ENCODE measurements at regions not wholly inside any gene's neighbourhood (a gene's known extent, or its start where the extent isn't known, plus 50 kb on each side); places are given as distances from the start of the nearest gene placed in this dataset.
"Not testable (repeated sequence)": the region's sequence is repeated elsewhere in the genome, so short reads cannot be mapped to it uniquely, and the experiment has no call there.

DNA sequence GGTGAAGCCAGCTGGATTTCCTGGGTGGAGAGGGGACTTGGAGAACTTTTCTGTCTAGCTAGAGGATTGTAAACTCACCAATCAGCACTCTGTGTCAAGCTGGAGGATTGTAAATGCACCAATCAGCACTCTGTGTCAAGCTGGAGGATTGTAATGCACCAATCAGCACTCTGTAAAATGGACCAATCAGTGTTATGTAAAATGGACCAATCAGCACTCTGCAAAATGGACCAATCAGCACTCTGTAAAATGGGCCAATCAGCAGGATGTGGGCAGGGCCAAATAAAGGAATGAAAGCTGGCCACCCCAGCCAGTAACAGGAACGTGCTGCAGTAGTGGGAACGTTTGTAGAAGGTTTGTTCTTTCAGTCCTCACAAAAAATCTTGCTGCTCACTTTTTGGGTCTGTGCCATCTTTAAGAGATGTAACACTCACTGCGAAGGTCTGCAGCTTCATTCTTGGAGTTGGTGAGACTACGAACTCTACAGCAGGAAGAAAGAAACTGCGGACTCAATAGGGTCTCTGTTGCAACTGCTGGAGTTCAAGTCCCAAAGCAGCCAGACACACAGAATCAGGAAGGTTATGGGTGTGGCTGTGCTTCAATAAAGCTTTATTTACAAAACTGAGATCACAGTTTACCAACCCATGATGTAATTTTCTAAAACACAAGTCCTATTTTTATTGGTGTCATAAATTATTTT is 145.7 kb upstream of the ERCC6L2 start:
- no peak for DNase-seq

DNA sequence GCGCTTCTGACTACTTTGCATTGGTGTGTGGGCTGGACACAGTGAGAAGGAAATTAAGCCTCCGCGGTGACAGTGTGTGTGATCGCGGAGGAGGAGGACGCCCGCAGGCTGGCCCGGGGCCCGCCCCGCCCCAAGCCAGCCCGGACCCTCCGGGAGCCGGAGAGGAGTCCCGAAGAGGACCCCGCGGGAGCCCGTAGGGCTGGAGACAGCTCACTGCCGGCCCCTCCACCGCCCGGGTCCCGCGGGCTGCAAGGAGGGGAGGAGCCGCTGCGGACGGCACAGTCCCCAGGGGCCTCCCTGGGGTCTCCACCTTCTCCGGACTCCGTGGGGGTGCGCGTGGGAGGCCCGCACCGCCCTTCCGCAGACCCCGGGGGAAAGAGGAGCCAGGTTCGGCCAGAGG is 146.4 kb upstream of the ERCC6L2 start:
- no peak for DNase-seq

DNA sequence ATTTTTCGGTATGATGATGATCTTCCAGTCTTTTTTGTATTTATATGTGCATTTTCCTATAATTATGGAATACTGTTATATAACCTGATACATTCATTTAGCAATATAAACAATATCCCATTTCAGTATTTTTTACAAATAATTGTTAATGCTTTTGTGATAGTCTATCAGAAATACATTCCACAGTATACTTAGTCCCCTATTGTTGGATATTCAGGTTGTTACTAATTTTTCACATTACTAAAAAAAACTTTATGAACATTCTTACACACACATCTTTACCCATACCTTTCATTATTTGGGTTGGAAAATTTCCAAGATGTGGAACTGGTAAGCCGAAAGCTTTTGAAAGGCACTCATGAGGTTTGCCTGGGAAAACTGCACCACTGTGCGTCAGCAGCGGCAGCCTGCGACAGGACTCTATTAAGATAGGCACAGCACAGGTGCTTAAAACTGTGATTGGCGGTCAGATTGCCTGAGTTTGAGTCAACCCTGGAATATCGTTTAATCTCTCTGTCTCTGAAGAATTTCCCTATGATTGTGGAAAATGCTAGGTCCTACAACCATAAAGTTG is 147.5 kb upstream of the ERCC6L2 start:
- DNase-seq = peak; percentile 30

DNA sequence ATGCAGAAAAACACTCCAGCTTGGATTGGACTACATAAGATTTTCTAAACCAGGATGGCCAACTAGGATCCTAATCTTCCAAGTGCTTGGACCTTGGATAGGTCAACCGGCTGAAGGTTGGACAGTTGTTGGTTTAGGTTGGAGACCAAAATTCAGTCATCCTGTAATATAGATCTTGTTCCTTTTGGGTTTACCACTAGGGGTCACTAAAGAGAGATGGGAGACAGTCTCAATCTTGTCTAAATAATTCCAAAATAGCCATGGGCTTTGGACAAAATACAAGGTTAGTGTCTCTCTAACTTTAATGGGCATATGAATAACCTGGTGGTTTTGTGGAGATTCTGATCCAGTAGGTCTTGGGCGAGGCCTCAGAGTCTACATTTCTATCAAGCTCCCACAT is 148.7 kb upstream of the ERCC6L2 start:
- DNase-seq = no peak

DNA sequence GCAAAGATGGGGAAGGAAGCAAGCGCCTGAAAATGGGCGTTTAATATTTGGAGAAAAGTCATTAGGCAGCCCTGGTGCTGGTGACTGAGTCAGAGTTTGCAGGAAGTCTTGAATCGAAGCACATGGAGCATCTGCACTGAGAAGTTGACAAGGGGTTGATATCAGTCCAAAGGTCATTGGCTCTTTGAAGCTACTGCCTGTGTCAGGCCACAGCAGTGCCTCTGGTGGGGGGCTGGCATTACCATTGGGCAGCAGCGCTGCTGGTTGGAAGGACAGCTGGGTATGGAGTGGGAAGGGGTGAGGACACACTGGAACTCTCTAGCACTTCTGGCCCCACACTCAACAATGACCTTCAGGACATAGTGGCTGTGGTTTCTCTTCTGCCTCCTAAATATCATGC is 150.4 kb upstream of the ERCC6L2 start:
- no peak for DNase-seq

DNA sequence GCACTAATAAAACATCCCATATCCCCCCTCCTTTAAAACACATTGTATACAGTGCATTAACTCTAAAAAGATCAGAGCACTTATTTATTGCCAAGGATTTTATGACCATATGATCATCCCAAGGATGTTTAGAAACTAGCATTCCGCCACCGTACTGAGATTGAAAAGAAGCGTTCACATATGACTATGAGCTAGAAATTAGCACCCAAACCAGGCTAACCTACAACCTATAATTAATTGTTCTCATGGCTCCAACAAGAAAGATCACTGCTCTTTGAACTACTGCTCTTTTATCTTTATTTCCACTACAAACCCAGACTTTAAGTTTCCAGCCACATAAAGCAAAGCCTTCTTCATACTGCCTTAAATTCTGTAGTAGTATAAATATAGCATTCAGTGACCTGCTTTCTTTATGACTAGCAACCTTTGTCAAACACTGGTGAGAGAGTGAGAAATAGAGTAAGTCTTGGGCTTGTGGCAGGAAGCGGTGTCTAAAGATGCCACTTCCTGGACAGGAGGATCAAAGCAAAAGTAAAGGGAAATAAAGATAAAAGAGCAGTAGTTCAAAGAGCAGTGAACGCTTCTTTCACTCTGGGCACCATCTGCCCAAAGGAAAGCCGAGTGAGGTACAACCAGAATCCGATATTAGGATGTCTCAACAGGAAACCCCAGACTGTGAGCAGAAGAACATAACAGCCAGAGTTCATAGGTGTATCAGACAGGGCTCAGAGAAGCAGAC is 151.1 kb upstream of the ERCC6L2 start:
- no peak for DNase-seq

DNA sequence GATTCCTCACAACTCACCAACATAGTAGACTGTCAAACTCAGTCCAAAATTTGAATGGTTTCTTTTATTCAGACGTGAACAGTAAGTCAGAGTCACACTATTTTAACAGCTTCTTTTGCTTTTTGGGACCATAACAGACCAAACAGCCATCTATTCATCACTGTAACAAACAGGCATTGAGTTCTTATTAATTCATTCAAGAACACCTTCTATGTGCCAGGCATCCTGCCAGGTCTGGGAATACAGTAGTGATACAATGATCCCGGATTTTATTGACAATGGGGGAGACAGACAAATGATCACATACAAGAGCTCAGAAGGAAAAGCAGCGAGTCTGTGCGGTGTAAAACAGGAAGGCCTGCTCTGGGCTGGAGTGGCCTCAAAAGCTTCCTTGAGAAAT is 153.3 kb upstream of the ERCC6L2 start:
- no peak for DNase-seq

DNA sequence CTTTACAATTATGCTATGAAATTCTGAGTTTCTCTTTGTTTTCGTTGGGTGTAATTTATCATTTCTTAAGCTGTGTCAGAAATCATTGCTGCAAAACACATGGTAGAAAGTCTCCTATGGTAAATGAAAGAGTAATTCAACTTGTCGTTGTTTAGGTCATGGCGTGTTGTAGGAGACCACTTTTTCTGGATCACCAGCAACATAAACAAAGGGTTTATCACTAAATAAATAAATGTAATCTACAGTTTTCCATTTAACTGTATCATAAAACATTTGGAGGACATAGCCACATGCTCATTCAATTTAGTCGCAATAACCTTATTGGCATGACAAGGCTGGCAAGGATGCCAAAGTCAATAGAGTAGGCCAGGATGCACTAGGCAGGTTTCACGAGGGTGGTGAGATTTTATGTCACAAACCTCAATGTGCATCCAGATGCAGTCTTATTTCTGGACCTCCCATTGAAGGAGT is 154.4 kb upstream of the ERCC6L2 start:
- DNase-seq = no peak

DNA sequence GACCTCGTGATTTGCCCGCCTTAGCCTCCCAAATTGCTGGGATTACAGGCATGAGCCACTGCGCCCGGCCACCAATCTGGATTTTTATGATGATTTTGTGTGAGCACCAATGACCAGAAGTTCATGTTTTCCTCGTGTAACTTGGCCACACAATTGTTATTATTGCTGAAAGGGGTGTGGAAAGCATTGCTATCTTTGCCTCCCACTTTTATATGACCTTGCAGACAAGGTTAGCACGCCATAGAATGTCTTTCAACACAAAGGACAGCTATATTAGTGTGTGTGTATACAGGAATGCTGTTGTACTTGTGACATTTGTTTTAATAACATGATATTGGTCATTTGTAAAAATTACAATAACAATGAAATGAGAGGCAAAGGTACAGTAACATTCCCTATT is 155.0 kb upstream of the ERCC6L2 start:
- DNase-seq = no peak

DNA sequence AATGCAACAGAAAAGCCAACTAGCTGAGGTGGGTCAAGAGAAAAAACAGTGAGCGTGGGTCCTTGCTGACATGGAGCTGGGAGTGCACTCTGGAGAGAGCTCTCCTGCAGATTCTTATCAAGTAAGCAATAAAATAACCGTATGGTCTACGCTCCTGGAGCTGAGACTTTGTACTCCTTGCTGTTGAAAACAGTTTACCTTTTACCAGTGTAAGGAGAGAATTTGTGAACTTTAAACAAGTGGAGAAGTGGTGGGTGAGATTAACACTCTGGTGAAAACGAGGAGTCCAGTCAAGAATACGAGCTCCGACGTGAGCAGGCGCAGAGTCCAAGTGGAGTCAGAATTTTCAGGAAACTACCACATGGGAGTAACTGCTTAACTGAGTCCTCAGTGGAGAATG is 156.1 kb upstream of the ERCC6L2 start:
- no peak for DNase-seq

DNA sequence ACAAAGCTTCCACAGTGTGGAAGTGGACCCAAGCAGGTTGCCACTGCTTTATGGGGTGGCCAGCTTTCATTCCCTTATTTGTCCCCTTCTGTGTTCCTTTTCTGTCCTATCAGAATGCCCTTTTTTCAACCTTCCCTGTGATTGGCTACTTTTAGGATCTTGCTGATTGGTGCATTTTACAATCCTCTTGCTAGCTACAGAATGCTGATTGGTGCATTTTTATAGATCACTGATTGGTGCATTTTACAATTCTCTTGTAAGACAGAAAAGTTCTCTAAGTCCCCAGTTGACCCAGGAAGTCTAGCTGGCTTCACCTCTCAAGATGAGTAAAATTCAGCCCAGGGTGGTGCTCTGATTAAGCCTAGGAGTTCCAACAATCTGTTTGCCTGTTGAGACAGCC is 157.2 kb upstream of the ERCC6L2 start:
- DNase-seq = no peak

DNA sequence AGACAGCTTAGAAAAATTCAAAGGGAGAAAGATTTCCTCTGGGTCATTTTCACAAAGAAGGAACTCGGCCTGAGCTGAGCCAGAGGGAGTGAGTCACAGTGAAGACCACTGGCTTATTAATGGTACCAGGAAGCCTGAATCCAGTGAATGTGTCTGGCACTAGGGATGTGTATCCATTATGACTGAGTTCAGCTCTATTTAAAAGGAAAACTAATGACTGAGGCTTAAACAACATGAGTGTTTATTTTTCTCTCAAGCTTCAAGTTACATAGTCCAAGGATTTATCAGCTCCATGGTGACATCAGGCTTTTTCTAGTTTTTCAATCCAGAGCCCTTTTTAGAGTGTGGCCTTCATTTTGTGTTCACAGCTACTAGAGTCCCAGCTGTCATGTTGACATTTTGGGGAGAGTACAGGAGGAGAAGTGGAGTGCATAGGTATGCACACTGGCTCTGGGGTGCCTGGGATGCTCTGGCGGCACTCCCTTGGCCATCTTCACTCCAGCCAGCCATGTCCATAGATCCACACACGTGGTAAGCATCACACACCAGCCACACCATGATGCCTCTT is 159.5 kb upstream of the ERCC6L2 start:
- no peak for DNase-seq

DNA sequence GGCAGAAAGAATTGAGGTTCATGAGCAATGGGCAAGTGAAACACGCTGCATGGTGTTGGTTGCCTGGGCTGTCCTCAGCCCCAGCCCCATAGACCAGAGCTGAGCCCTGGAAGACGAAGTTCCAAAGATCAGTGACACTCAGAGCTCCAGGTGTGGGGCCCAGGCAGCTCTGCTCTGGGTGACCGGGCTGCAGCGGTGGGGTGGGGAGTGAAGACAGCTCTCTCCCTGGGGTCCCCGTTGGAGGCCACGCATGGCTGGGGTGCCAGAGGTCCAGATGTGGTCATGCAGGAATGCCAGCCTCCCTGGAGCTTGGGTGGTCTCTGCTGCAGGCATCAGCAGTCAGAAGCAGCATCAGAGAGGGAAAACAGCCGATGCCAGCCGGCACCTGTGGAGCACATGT is 165.0 kb upstream of the ERCC6L2 start:
- no peak for DNase-seq

DNA sequence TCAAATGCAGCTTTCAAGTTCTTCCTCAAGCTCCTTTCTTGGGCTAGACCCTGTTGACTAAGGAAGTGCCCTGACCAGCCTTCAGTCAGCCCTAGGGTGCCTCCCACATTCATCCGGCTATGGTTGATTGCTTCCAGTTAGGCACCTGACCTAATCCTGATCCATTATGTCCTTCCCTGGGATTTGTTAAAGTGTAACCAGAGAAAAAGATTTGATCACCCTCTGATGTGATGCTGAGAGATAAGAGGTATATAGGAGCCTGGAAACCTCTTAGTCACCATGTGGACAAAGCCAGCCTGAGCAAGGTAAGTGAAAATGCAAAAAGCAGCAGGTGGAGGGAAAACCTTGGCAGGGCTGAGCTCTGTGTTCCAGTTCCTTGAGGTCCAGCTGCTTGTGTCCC is 178.8 kb upstream of the ERCC6L2 start:
- DNase-seq = no peak

DNA sequence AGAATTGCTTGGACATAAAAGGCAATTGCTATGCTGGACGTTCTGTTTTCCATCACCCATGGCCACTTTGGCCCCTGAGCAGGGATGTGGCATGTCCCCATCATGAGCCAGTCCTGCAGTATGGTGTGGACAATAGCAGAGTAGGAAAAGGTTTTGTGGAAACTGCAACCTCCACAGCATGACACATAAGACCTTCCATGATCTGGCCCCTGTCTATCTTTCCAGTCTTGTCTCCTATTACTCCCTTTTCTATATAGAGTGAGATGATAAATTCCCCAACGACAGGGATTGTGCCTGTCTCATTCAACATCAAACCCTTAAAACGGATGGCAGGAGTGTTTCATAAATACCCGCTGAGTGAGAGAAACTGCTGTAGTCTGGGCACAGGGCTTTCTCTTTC is 174.7 kb upstream of the PTCH1 start:
- no peak for DNase-seq

DNA sequence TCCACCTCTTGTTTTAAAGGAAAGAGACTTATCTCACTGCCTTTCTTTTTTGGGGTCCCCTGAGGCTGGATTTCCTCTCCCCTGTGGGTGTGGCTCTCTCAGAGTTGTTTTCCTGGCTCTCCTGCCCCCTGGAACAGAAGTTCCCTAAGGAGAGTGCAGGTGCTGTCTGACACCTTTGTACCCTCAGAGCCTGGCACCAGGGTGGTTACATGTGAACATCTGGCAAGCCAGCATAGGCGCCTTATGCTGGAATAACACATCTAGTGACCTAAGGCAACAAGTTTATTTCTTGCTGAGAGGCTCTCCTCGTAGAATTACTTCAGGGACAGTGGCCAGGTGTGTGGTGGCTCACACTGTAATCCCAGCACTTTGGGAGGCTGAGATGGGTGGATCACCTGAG is 172.9 kb upstream of the PTCH1 start:
- no peak for DNase-seq

DNA sequence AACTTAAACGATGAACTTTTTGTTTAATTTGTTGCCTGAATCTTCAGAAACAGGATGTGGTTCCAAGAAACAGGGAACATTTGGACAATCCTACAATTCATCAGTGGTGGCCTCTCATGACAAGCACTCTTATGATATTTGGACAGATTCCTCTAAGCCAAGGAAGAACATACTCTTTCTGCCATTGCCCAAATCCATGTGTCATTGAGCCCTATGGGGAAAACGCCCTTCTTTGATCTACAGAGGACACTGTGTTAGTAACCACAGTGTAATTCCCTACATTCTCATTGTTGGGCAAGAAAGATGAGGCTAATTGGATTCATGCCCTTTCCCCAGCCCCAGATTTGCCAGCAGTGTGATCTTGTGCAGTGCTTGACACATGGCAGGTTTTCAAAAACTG is 167.7 kb upstream of the PTCH1 start:
- DNase-seq = no peak

DNA sequence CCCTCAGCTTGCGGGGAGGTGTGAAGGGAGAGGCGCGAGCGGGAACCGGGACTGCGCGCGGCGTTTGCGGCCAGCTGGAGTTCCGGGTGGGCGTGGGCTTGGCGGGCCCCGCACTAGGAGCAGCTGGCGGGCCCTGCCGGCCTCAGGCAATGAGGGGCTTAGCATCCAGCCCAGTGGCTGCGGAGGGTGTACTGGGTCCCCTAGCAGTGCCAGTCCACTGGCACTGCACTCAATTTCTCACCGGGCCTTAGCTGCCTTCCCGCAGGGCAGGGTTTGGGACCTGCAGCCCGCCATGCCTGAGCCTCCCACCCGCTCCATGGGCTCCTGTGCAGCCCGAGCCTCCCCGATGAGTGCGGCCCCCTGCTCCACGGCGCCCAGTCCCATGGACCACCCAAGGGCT is 163.5 kb upstream of the PTCH1 start:
- not testable (repeated sequence) for DNase-seq

DNA sequence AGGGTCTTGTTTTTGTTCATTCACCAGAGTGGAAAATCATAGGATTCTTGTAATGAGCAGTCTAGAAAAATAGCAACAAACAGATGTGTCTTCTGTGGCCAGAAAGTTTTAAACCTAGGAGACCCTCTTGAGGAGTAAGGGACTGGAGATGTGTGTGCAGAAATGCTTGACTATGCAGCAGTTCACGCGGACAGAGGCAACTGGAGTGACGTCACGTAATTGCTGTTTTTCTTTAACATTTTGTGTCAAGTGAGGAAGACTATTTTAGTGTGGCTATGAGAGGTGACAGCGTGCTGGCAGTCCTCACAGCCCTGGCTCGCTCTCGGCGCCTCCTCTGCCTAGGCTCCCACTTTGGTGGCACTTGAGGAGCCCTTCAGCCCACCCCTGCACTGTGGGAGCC is 163.1 kb upstream of the PTCH1 start:
- DNase-seq = no peak

DNA sequence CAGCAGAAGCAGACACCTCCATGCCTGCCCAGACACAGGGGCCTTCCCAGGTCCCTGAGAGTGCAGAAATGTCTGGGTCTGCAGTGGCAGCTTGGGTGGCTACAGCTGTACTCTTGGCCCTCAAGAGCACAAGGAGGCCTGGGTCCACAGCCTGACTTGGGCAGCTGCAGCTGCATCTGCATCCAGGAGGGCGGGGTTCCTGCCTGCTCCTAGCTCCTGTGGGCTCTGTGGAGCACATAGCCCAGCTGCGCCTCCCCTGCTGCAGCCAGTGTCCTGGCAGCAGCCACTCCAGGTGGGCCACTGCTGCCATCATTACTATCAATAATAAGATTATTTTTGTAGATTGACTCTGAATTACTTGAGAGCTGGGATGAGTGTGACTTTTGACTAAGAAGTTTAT is 162.0 kb upstream of the PTCH1 start:
- DNase-seq = no peak

DNA sequence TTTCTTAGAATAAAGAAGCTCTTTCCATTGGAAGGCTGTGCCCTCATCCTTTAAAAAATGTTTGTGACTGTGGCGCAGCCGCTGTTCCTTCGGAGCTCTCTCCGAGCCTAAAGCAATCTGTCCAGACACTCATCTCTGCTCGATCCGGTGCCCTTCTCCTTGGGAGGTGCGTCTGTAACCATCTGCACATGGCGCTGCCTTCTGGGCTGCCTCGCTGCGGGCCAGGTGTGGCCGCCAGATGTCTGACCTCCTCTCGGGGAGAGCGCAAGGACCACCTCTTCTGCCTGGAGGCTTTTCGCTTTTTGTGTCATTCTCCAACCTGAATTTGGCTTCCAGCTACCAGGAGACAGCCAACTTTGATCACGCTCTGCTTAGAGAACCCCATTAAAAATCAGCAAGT is 153.4 kb upstream of the PTCH1 start:
- no peak for DNase-seq

DNA sequence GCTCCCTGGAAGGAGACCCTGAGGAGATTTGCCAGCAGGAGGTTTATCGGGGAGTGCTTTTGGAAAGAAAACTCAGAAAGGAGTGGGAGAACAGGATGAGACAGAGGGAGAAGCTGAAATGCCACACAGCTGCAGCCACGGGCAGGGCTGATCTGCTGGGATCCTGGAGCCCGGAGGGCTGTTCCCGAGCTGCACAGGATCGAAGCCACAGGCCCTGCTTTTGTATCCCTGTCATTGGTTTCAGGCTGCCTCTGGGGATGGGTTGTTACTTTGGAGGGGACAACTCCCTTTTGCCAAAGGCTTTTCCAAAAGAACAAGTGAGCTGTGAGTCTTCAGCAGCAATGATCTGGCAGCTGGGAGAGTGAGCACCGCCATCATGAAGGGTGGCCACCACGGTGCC is 152.5 kb upstream of the PTCH1 start:
- DNase-seq = no peak

DNA sequence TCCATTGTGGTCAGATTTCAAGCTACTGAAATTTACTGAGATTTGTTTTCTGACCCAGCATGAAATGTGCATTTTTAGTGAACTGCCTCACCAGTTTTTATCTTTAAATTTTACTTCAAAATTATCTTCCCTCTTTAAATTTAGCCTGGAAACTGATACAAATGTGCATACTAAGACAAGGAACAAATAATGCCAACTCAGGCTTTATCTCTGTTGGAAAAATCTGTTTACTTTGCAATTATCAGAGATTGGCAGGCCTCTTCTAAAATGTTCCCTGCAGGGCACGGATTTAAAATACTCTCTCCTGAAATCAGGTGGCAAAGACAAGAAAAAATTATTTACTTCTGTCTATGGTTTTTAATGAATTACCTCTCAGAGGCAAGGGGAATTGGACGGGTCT is 151.0 kb upstream of the PTCH1 start:
- DNase-seq = no peak

DNA sequence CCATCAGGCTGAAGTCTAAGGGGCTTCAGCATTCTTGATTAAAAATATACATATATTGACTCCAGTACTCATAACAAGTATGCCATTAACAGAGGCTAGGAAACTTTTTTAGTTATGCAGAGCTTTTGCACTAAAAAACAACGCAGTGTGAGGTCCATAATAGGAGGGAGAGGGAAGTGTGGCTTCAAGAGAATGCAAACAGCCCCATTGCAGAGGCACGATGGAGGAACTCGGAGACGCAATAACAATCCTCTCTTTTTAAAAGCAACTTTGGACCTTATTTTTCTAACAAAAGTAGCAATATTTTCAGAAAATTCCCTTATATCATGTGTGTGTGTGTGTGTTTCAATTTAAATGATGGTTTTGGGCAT is 150.0 kb upstream of the PTCH1 start:
- DNase-seq = no peak
